ENCODE measurements at regions not wholly inside any gene's neighbourhood (a gene's known extent, or its start where the extent isn't known, plus 50 kb on each side); places are given as distances from the start of the nearest gene placed in this dataset.

- Histone ChIP-seq H3K27ac (ENCODE audit: low read depth, low read length) (no peak overlapping the region), H3K27me3 (ENCODE audit: control insufficient read depth, insufficient read depth, low read length) (no peaks in the 10 kb centered on the region), H3K4me1 (ENCODE audit: control insufficient read depth, insufficient read depth, low read length) (no peaks in the 10 kb centered on the region), H3K36me3 (ENCODE audit: control insufficient read depth, insufficient read depth, low read length) (no peaks in the 10 kb centered on the region), H3K9me3 (ENCODE audit: control insufficient read depth, insufficient read depth, low read length) (no peaks in the 10 kb centered on the region), H3K4me3 (ENCODE audit: low read depth, low read length) (no peak overlapping the region)
- WGBS (ENCODE audit: insufficient coverage) = 90% methylated on average over 4 of the region's 5 CpGs
- DNase-seq (ENCODE audit: low read depth in 4 of 6, low spot score in 6 of 6) = no peak
These were observed 170.1 kb upstream of the UBE3A start for GRCh38 chr15:25608926-25609325.

GRCh38 chr15:25605151-25605550 lies 166.3 kb upstream of the UBE3A start:
- H3K27ac ChIP-seq (ENCODE audit: low read depth, low read length) = no peak overlapping the region
- no peaks in the 10 kb centered on the region for H3K4me1 ChIP-seq (ENCODE audit: control insufficient read depth, insufficient read depth, low read length)
- no peak overlapping the region for H3K4me3 ChIP-seq (ENCODE audit: low read depth, low read length)
- DNase-seq (ENCODE audit: low read depth in 4 of 6, low spot score in 6 of 6) = no peak
- H3K27me3 ChIP-seq (ENCODE audit: control insufficient read depth, insufficient read depth, low read length) = no peaks in the 10 kb centered on the region
- WGBS (ENCODE audit: insufficient coverage) = no CpG with 5 or more reads among the region's 1 CpG
- peaks cover 2% of the 10 kb centered on the region for H3K9me3 ChIP-seq (ENCODE audit: control insufficient read depth, insufficient read depth, low read length)
- no peaks in the 10 kb centered on the region for H3K36me3 ChIP-seq (ENCODE audit: control insufficient read depth, insufficient read depth, low read length)

GRCh38 chr15:25600751-25601150 lies 161.9 kb upstream of the UBE3A start:
- no CpG with 5 or more reads among the region's 1 CpG for WGBS (ENCODE audit: insufficient coverage)
- Histone ChIP-seq H3K4me3 (ENCODE audit: low read depth, low read length) (no peak overlapping the region), H3K27me3 (ENCODE audit: control insufficient read depth, insufficient read depth, low read length) (no peaks in the 10 kb centered on the region), H3K36me3 (ENCODE audit: control insufficient read depth, insufficient read depth, low read length) (no peaks in the 10 kb centered on the region), H3K4me1 (ENCODE audit: control insufficient read depth, insufficient read depth, low read length) (no peaks in the 10 kb centered on the region), H3K9me3 (ENCODE audit: control insufficient read depth, insufficient read depth, low read length) (peaks cover 2% of the 10 kb centered on the region), H3K27ac (ENCODE audit: low read depth, low read length) (no peak overlapping the region)
- no peak for DNase-seq (ENCODE audit: low read depth in 4 of 6, low spot score in 6 of 6)

- no peak overlapping the region for H3K27ac ChIP-seq (ENCODE audit: low read depth, low read length)
- WGBS (ENCODE audit: insufficient coverage) = 38% methylated on average over 1 of the region's 5 CpGs
These were observed 158.7 kb upstream of the UBE3A start for GRCh38 chr15:25597571-25597970.

GRCh38 chr15:25596644-25597562 lies 158.1 kb upstream of the UBE3A start:
- no peaks in the 10 kb centered on the region for H3K36me3 ChIP-seq (ENCODE audit: control insufficient read depth, insufficient read depth, low read length)
- H3K27me3 ChIP-seq (ENCODE audit: control insufficient read depth, insufficient read depth, low read length) = no peaks in the 10 kb centered on the region
- H3K9me3 ChIP-seq (ENCODE audit: control insufficient read depth, insufficient read depth, low read length) = no peaks in the 10 kb centered on the region
- no peak overlapping the region for H3K4me3 ChIP-seq (ENCODE audit: low read depth, low read length)
- WGBS (ENCODE audit: insufficient coverage) = 77% methylated on average over 39 of the region's 44 CpGs
- H3K4me1 ChIP-seq (ENCODE audit: control insufficient read depth, insufficient read depth, low read length) = no peaks in the 10 kb centered on the region
- peak in 1 of 6 donors; percentile 6 for DNase-seq (ENCODE audit: low read depth in 4 of 6, low spot score in 6 of 6)
- H3K27ac ChIP-seq (ENCODE audit: low read depth, low read length) = no peak overlapping the region

More at GRCh38 chr15:25597571-25597970, 158.7 kb upstream of the UBE3A start:
- Histone ChIP-seq H3K4me1 (ENCODE audit: control insufficient read depth, insufficient read depth, low read length) (no peaks in the 10 kb centered on the region), H3K36me3 (ENCODE audit: control insufficient read depth, insufficient read depth, low read length) (no peaks in the 10 kb centered on the region), H3K27me3 (ENCODE audit: control insufficient read depth, insufficient read depth, low read length) (no peaks in the 10 kb centered on the region), H3K4me3 (ENCODE audit: low read depth, low read length) (no peak overlapping the region), H3K9me3 (ENCODE audit: control insufficient read depth, insufficient read depth, low read length) (no peaks in the 10 kb centered on the region)
- DNase-seq (ENCODE audit: low read depth in 4 of 6, low spot score in 6 of 6) = peak in 1 of 6 donors; percentile 14

- H3K36me3 ChIP-seq (ENCODE audit: control insufficient read depth, insufficient read depth, low read length) = no peaks in the 10 kb centered on the region
- H3K9me3 ChIP-seq (ENCODE audit: control insufficient read depth, insufficient read depth, low read length) = peaks cover 7% of the 10 kb centered on the region
- WGBS (ENCODE audit: insufficient coverage) = 93% methylated on average over 1 of the region's 7 CpGs
- H3K27me3 ChIP-seq (ENCODE audit: control insufficient read depth, insufficient read depth, low read length) = no peaks in the 10 kb centered on the region
- no peak overlapping the region for H3K27ac ChIP-seq (ENCODE audit: low read depth, low read length)
- no peaks in the 10 kb centered on the region for H3K4me1 ChIP-seq (ENCODE audit: control insufficient read depth, insufficient read depth, low read length)
- DNase-seq (ENCODE audit: low read depth in 4 of 6, low spot score in 6 of 6) = no peak
- H3K4me3 ChIP-seq (ENCODE audit: low read depth, low read length) = no peak overlapping the region
These were observed 149.0 kb upstream of the UBE3A start for GRCh38 chr15:25587616-25588340.

- Histone ChIP-seq H3K9me3 (ENCODE audit: control insufficient read depth, insufficient read depth, low read length) (peaks cover 7% of the 10 kb centered on the region), H3K27me3 (ENCODE audit: control insufficient read depth, insufficient read depth, low read length) (no peaks in the 10 kb centered on the region), H3K4me1 (ENCODE audit: control insufficient read depth, insufficient read depth, low read length) (no peaks in the 10 kb centered on the region), H3K4me3 (ENCODE audit: low read depth, low read length) (no peak overlapping the region), H3K36me3 (ENCODE audit: control insufficient read depth, insufficient read depth, low read length) (no peaks in the 10 kb centered on the region), H3K27ac (ENCODE audit: low read depth, low read length) (no peak overlapping the region)
- 67% methylated on average over 1 of the region's 4 CpGs for WGBS (ENCODE audit: insufficient coverage)
- no peak for DNase-seq (ENCODE audit: low read depth in 4 of 6, low spot score in 6 of 6)
These were observed 144.1 kb upstream of the UBE3A start for GRCh38 chr15:25582886-25583285.

- Histone ChIP-seq H3K4me3 (ENCODE audit: low read depth, low read length) (no peak overlapping the region), H3K4me1 (ENCODE audit: control insufficient read depth, insufficient read depth, low read length) (no peaks in the 10 kb centered on the region), H3K36me3 (ENCODE audit: control insufficient read depth, insufficient read depth, low read length) (no peaks in the 10 kb centered on the region), H3K9me3 (ENCODE audit: control insufficient read depth, insufficient read depth, low read length) (no peaks in the 10 kb centered on the region), H3K27me3 (ENCODE audit: control insufficient read depth, insufficient read depth, low read length) (no peaks in the 10 kb centered on the region), H3K27ac (ENCODE audit: low read depth, low read length) (no peak overlapping the region)
- DNase-seq (ENCODE audit: low read depth in 4 of 6, low spot score in 6 of 6) = no peak
- WGBS (ENCODE audit: insufficient coverage) = no CpG with 5 or more reads among the region's 2 CpGs
These were observed 140.3 kb upstream of the UBE3A start for GRCh38 chr15:25579127-25579526.

- Histone ChIP-seq H3K4me1 (ENCODE audit: control insufficient read depth, insufficient read depth, low read length) (peaks cover 14% of the 10 kb centered on the region), H3K27me3 (ENCODE audit: control insufficient read depth, insufficient read depth, low read length) (no peaks in the 10 kb centered on the region), H3K36me3 (ENCODE audit: control insufficient read depth, insufficient read depth, low read length) (no peaks in the 10 kb centered on the region), H3K4me3 (ENCODE audit: low read depth, low read length) (no peak overlapping the region), H3K27ac (ENCODE audit: low read depth, low read length) (no peak overlapping the region), H3K9me3 (ENCODE audit: control insufficient read depth, insufficient read depth, low read length) (no peaks in the 10 kb centered on the region)
- DNase-seq (ENCODE audit: low read depth in 4 of 6, low spot score in 6 of 6) = peak in 1 of 6 donors; percentile 60
- 0% methylated on average over 1 of the region's 4 CpGs for WGBS (ENCODE audit: insufficient coverage)
These were observed 133.4 kb upstream of the UBE3A start for GRCh38 chr15:25572191-25572590.

Data from spinal cord (tissue), 9 donors.